ENCODE measurements at regions not wholly inside any gene's neighbourhood (a gene's known extent, or its start where the extent isn't known, plus 50 kb on each side); places are given as distances from the start of the nearest gene placed in this dataset.

GRCh38 chr4:138428611-138429010, 186.5 kb upstream of the SLC7A11 start:
- no peak overlapping the region for H3K9ac ChIP-seq (ENCODE audit: low read length)
- H3K36me3 ChIP-seq (ENCODE audit: control insufficient read depth, insufficient read depth, low read length, severe bottlenecking): no peaks in the 10 kb centered on the region
- no peak for DNase-seq (ENCODE audit: low read depth)
- H3K27me3 ChIP-seq (replicated peaks; ENCODE audit: control insufficient read depth, insufficient read depth, low read length): no peaks in the 10 kb centered on the region
- no peak overlapping the region for H3K4me3 ChIP-seq (ENCODE audit: low read length)
- no peaks in the 10 kb centered on the region for H3K4me1 ChIP-seq (ENCODE audit: control insufficient read depth, insufficient read depth, low read length)
- H3K9me3 ChIP-seq (ENCODE audit: control insufficient read depth, low read length): peaks cover 13% of the 10 kb centered on the region

- Histone ChIP-seq H3K9me3 (ENCODE audit: control insufficient read depth, low read length) (no peaks in the 10 kb centered on the region), H3K27me3 (replicated peaks; ENCODE audit: control insufficient read depth, insufficient read depth, low read length) (no peaks in the 10 kb centered on the region), H3K9ac (ENCODE audit: low read length) (no peak overlapping the region), H3K4me3 (ENCODE audit: low read length) (no peak overlapping the region), H3K4me1 (ENCODE audit: control insufficient read depth, insufficient read depth, low read length) (no peaks in the 10 kb centered on the region), H3K36me3 (ENCODE audit: control insufficient read depth, insufficient read depth, low read length, severe bottlenecking) (no peaks in the 10 kb centered on the region)
- DNase-seq (ENCODE audit: low read depth): no peak
Measured at GRCh38 chr4:138426786-138427185, 184.6 kb upstream of the SLC7A11 start.

DNA sequence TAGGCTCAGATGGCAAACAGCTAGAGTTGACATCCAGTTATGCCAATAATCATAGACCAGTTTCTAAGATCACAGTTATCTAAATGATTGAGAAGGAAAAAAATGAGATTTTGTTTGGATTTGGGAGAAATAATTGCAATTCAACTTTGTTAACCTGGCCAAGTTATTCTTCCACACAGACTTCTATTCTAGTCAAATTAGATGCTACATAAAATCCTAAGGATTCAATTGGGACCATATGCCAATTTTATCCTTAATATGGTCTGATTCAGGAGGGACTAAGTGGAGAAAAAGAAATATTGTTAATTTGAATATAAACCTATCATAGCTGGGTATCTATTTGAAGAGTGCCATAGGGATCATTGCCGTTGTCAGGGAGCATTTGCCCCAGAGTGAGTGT, 178.3 kb upstream of the SLC7A11 start:
- DNase-seq (ENCODE audit: low read depth): no peak
- Histone ChIP-seq H3K4me3 (ENCODE audit: low read length) (no peak overlapping the region), H3K9ac (ENCODE audit: low read length) (no peak overlapping the region), H3K27me3 (replicated peaks; ENCODE audit: control insufficient read depth, insufficient read depth, low read length) (no peaks in the 10 kb centered on the region), H3K9me3 (ENCODE audit: control insufficient read depth, low read length) (no peaks in the 10 kb centered on the region), H3K36me3 (ENCODE audit: control insufficient read depth, insufficient read depth, low read length, severe bottlenecking) (no peaks in the 10 kb centered on the region), H3K4me1 (ENCODE audit: control insufficient read depth, insufficient read depth, low read length) (no peaks in the 10 kb centered on the region)

DNA sequence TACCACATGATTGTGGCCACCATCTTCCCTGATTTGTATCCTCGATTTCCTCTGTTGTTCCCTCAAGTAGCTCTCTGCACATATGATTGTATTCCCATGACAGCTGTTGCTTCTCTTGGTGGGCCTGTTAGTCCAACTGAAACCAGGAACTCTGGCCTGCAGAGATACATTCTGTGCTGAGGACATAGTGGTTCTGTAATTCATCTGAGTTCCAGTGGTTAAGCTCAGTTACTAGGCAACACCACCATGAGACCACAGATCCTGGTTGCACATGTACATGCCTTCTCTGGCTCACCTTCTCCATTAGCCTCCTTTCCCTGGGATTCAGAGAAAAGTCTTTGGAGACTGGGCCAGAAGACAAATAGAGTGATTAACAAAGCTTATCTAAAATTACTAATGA, 172.1 kb upstream of the SLC7A11 start:
- H3K36me3 ChIP-seq (ENCODE audit: control insufficient read depth, insufficient read depth, low read length, severe bottlenecking): no peaks in the 10 kb centered on the region
- no peaks in the 10 kb centered on the region for H3K4me1 ChIP-seq (ENCODE audit: control insufficient read depth, insufficient read depth, low read length)
- DNase-seq (ENCODE audit: low read depth): no peak
- no peak overlapping the region for H3K9ac ChIP-seq (ENCODE audit: low read length)
- no peak overlapping the region for H3K4me3 ChIP-seq (ENCODE audit: low read length)
- H3K9me3 ChIP-seq (ENCODE audit: control insufficient read depth, low read length): no peaks in the 10 kb centered on the region
- no peaks in the 10 kb centered on the region for H3K27me3 ChIP-seq (replicated peaks; ENCODE audit: control insufficient read depth, insufficient read depth, low read length)

DNA sequence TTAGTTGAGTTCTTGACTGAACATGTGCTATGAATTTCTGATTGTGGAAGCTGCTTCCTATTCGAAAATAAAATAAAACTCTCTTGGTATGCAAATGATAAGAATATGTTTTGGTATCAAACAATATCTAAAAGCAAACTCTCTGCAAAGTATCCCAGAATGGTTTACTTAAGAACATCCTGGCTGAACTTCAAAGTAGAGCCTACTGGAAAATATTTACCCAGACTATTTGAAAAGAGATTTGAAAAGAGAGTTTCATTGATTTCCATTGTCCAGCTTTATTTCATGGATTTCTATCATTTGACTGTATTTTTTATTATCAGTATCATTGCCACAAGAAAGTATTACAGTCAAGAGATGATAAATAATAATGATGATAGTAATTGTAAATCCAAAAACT, 171.1 kb upstream of the SLC7A11 start:
- Histone ChIP-seq H3K36me3 (ENCODE audit: control insufficient read depth, insufficient read depth, low read length, severe bottlenecking) (no peaks in the 10 kb centered on the region), H3K27me3 (replicated peaks; ENCODE audit: control insufficient read depth, insufficient read depth, low read length) (no peaks in the 10 kb centered on the region), H3K4me1 (ENCODE audit: control insufficient read depth, insufficient read depth, low read length) (no peaks in the 10 kb centered on the region), H3K9ac (ENCODE audit: low read length) (no peak overlapping the region), H3K9me3 (ENCODE audit: control insufficient read depth, low read length) (no peaks in the 10 kb centered on the region), H3K4me3 (ENCODE audit: low read length) (no peak overlapping the region)
- DNase-seq (ENCODE audit: low read depth): no peak

GRCh38 chr4:138412847-138413246, 170.7 kb upstream of the SLC7A11 start:
- Histone ChIP-seq H3K4me1 (ENCODE audit: control insufficient read depth, insufficient read depth, low read length) (no peaks in the 10 kb centered on the region), H3K9ac (ENCODE audit: low read length) (no peak overlapping the region), H3K9me3 (ENCODE audit: control insufficient read depth, low read length) (no peaks in the 10 kb centered on the region), H3K27me3 (replicated peaks; ENCODE audit: control insufficient read depth, insufficient read depth, low read length) (no peaks in the 10 kb centered on the region), H3K36me3 (ENCODE audit: control insufficient read depth, insufficient read depth, low read length, severe bottlenecking) (no peaks in the 10 kb centered on the region), H3K4me3 (ENCODE audit: low read length) (no peak overlapping the region)
- no peak for DNase-seq (ENCODE audit: low read depth)

DNA sequence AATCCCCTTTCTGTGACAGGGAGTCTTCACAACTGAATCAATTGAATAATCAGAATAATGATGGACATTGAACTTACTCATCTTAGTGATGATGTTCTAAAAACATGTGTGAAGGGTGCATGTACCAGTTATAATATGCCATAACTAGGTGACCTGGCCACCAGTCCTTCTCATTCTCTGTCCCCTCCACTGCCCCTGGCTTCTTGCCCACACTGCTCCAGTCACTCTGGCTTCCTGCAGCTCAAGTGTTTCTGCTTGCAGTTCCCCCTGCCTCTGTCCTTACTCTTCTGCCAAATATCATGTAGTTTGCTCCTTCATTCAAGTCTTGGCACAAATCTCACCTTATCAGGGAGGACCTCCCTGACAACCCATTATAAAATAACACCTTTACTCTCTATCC, 168.1 kb upstream of the SLC7A11 start:
- no peaks in the 10 kb centered on the region for H3K36me3 ChIP-seq (ENCODE audit: control insufficient read depth, insufficient read depth, low read length, severe bottlenecking)
- no peaks in the 10 kb centered on the region for H3K9me3 ChIP-seq (ENCODE audit: control insufficient read depth, low read length)
- no peak overlapping the region for H3K9ac ChIP-seq (ENCODE audit: low read length)
- no peaks in the 10 kb centered on the region for H3K27me3 ChIP-seq (replicated peaks; ENCODE audit: control insufficient read depth, insufficient read depth, low read length)
- DNase-seq (ENCODE audit: low read depth): no peak
- no peak overlapping the region for H3K4me3 ChIP-seq (ENCODE audit: low read length)
- peaks cover 22% of the 10 kb centered on the region for H3K4me1 ChIP-seq (ENCODE audit: control insufficient read depth, insufficient read depth, low read length)

DNA sequence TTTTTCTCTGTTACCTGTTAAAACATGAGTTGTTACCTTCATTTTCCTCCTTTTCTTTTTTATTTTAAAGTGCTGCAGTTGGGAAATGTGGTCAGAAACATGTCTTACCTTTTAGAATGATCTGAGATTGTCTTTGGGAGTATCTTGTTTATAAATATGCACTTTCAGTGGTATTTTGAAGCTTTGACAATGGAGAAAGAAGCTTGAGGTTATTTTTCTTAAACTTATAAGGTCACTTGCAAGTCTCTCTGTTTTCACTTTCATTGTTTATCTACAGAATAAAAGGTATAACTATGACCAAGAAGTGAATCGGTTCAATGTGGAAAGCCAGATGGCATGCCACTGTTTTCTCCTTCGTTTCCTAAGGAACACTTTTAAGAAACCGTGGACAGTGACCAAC, 167.5 kb upstream of the SLC7A11 start:
- no peak for DNase-seq (ENCODE audit: low read depth)
- H3K4me1 ChIP-seq (ENCODE audit: control insufficient read depth, insufficient read depth, low read length): peaks cover 25% of the 10 kb centered on the region
- no peaks in the 10 kb centered on the region for H3K36me3 ChIP-seq (ENCODE audit: control insufficient read depth, insufficient read depth, low read length, severe bottlenecking)

DNA sequence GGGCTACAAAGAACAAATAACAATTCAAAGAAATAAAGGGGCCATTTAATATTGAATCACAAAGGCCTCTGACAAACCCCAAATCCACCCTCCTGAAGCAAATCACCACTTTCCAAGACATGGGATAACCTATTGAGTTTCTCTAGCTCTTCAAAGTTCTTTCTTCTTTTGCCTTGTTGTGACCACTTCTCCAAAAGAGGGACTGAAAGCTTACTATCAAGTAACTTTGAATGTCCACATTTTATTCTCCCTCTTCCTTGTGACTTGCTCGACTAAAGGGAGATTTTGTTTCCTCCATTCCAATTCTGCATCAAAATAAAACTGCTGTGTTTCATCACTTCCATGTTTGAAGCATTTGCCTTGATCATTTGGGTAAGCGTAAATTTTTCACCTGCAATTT, 166.6 kb upstream of the SLC7A11 start:
- Histone ChIP-seq H3K9me3 (ENCODE audit: control insufficient read depth, low read length) (no peaks in the 10 kb centered on the region), H3K36me3 (ENCODE audit: control insufficient read depth, insufficient read depth, low read length, severe bottlenecking) (no peaks in the 10 kb centered on the region), H3K9ac (ENCODE audit: low read length) (no peak overlapping the region), H3K27me3 (replicated peaks; ENCODE audit: control insufficient read depth, insufficient read depth, low read length) (no peaks in the 10 kb centered on the region), H3K4me3 (ENCODE audit: low read length) (no peak overlapping the region), H3K4me1 (ENCODE audit: control insufficient read depth, insufficient read depth, low read length) (peaks cover 25% of the 10 kb centered on the region)
- no peak for DNase-seq (ENCODE audit: low read depth)

More for the DNA sequence above, 167.5 kb upstream of the SLC7A11 start:
- Histone ChIP-seq H3K9ac (ENCODE audit: low read length) (no peak overlapping the region), H3K4me3 (ENCODE audit: low read length) (no peak overlapping the region), H3K27me3 (replicated peaks; ENCODE audit: control insufficient read depth, insufficient read depth, low read length) (no peaks in the 10 kb centered on the region), H3K9me3 (ENCODE audit: control insufficient read depth, low read length) (no peaks in the 10 kb centered on the region)

GRCh38 chr4:138407329-138407728, 165.2 kb upstream of the SLC7A11 start:
- no peak for DNase-seq (ENCODE audit: low read depth)
- no peaks in the 10 kb centered on the region for H3K9me3 ChIP-seq (ENCODE audit: control insufficient read depth, low read length)
- no peak overlapping the region for H3K9ac ChIP-seq (ENCODE audit: low read length)
- H3K27me3 ChIP-seq (replicated peaks; ENCODE audit: control insufficient read depth, insufficient read depth, low read length): no peaks in the 10 kb centered on the region
- peaks cover 25% of the 10 kb centered on the region for H3K4me1 ChIP-seq (ENCODE audit: control insufficient read depth, insufficient read depth, low read length)
- H3K36me3 ChIP-seq (ENCODE audit: control insufficient read depth, insufficient read depth, low read length, severe bottlenecking): no peaks in the 10 kb centered on the region
- H3K4me3 ChIP-seq (ENCODE audit: low read length): peak overlapping the region; percentile 5

GRCh38 chr4:138406876-138407275, 164.7 kb upstream of the SLC7A11 start:
- peaks cover 25% of the 10 kb centered on the region for H3K4me1 ChIP-seq (ENCODE audit: control insufficient read depth, insufficient read depth, low read length)
- H3K4me3 ChIP-seq (ENCODE audit: low read length): peak overlapping the region; percentile 5
- no peaks in the 10 kb centered on the region for H3K9me3 ChIP-seq (ENCODE audit: control insufficient read depth, low read length)
- peak; percentile 32 for DNase-seq (ENCODE audit: low read depth)
- H3K36me3 ChIP-seq (ENCODE audit: control insufficient read depth, insufficient read depth, low read length, severe bottlenecking): no peaks in the 10 kb centered on the region
- H3K9ac ChIP-seq (ENCODE audit: low read length): peak overlapping the region; percentile 12
- no peaks in the 10 kb centered on the region for H3K27me3 ChIP-seq (replicated peaks; ENCODE audit: control insufficient read depth, insufficient read depth, low read length)

DNA sequence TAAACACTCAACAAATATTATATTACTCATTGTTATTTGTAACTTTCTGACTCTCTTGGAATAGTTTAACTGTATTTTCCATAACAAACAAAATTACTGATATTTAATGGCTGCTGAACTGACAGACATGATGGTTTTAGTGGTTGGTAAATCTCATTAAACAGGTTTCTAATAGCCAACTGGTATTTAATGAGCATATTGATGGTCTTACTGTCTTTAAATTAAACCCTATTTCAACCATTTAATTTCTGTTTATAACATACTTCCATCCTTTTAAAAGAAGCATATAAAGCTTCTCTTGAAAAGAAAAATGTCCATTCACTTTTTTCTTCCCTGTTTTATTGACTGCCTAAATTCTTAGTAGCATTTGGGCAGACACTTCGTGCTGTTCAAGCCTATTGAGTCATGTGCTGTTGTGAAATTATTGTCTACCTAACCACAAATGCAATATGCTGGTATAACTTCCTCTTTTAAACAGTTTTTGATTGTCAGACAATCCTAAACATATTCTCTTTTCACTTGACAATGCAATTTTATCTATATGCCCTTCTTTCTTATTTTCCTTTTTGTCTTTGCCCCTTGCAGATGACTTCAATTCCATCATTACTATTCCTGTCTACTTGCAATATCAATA, 163.9 kb upstream of the SLC7A11 start:
- Histone ChIP-seq H3K4me3 (ENCODE audit: low read length) (peak overlapping the region; percentile 5), H3K9ac (ENCODE audit: low read length) (no peak overlapping the region), H3K36me3 (ENCODE audit: control insufficient read depth, insufficient read depth, low read length, severe bottlenecking) (no peaks in the 10 kb centered on the region), H3K4me1 (ENCODE audit: control insufficient read depth, insufficient read depth, low read length) (peaks cover 25% of the 10 kb centered on the region), H3K9me3 (ENCODE audit: control insufficient read depth, low read length) (no peaks in the 10 kb centered on the region), H3K27me3 (replicated peaks; ENCODE audit: control insufficient read depth, insufficient read depth, low read length) (no peaks in the 10 kb centered on the region)
- DNase-seq (ENCODE audit: low read depth): peak; percentile 73
